GM10266 (cell line): ENCODE measurements at regions not wholly inside any gene's neighbourhood (a gene's known extent, or its start where the extent isn't known, plus 50 kb on each side); places are given as distances from the start of the nearest gene placed in this dataset.

ENCODE experiments used
- DNase-seq: peaks from one replicate; pipeline ENCODE4 v3.0.0; 2012; ENCODE audit errors: extremely low spot score
- CTCF ChIP-seq: IDR thresholded peaks from 2 replicates; pipeline ENCODE4 v1.5.1; 2012; ENCODE audit warnings: mild to moderate bottlenecking, low read depth; ENCODE audit not compliant: control insufficient read depth, insufficient read depth; ENCODE audit errors: missing control alignments

- no peak for TF ChIP-seq CTCF
- no peak for DNase-seq
Measured at GRCh38 chr2:58734365-58734764, 493.2 kb upstream of the FANCL start.

GRCh38 chr2:58732999-58733398, 491.9 kb upstream of the FANCL start:
- no peak for DNase-seq
- no peak for TF ChIP-seq CTCF

GRCh38 chr2:58731488-58731869, 490.4 kb upstream of the FANCL start:
- no peak for DNase-seq
- TF ChIP-seq CTCF: no peak

- no peak for TF ChIP-seq CTCF
- DNase-seq: no peak
Measured at GRCh38 chr2:58730764-58731487, 489.8 kb upstream of the FANCL start.

- no peak for DNase-seq
- TF ChIP-seq CTCF: no peak
Measured at GRCh38 chr2:58727981-58728656, 487.0 kb upstream of the FANCL start.

- no peak for DNase-seq
- no peak for TF ChIP-seq CTCF
Measured at GRCh38 chr2:58721912-58722591, 480.9 kb upstream of the FANCL start.
